Testis (tissue), 2 donors: ENCODE measurements at regions not wholly inside any gene's neighbourhood (a gene's known extent, or its start where the extent isn't known, plus 50 kb on each side); places are given as distances from the start of the nearest gene placed in this dataset.

Experiments
- DNase-seq: peaks from one replicate; pipeline ENCODE4 v3.0.0-alpha.2; 2019
- H3K27ac ChIP-seq, 2 donors: fragments of 200-600 bp; sonication (generic); one replicate each; pipeline ENCODE4 v1.5.1; 2019
- H3K27me3 ChIP-seq: fragments of 200-600 bp; sonication (generic); one replicate; pipeline ENCODE4 v1.5.1; 2019
- H3K36me3 ChIP-seq: fragments of 200-600 bp; sonication (generic); one replicate; pipeline ENCODE4 v1.5.1; 2017; ENCODE audit warnings: low read depth; ENCODE audit errors: missing control alignments
- H3K4me1 ChIP-seq: fragments of 200-600 bp; sonication (generic); one replicate; pipeline ENCODE4 v1.5.1; 2019
- H3K4me3 ChIP-seq, 2 donors: fragments of 200-600 bp; sonication (generic); one replicate each; pipeline ENCODE4 v1.5.1; 2017 to 2019
- H3K9me3 ChIP-seq: fragments of 200-600 bp; sonication (generic); one replicate; pipeline ENCODE4 v1.5.1; 2017
- POLR2A ChIP-seq: fragments of 450-650 bp; IDR thresholded peaks from one replicate; pipeline ENCODE4 v1.6.1; 2017; ENCODE audit warnings: antibody characterized with exemption, mild to moderate bottlenecking, moderate library complexity
- WGBS, 2 donors: methylation state at CpG; one replicate each; pipeline ENCODE4 v1.1.5; 2018; 5-methylcytosine and 5-hydroxymethylcytosine counted together
- intact Hi-C: fragments of 100-400 bp; cut with DNase I; formaldehyde crosslinking; loops from one replicate; pipeline ENCODE4 v1.15.1; 2023; ENCODE audit warnings: low total_unique reads
- TF ChIP-seq, protein P1 (sequence below), 3 experiments: fragments of 450-650 bp in 2 of 3; fragments of 200-600 bp in 1 of 3; sonication (generic) in 1 of 3; IDR thresholded peaks; one replicate each; pipeline ENCODE4 v1.5.1; 2016 to 2019; ENCODE audit warnings: antibody characterized with exemption in 3 of 3, mild to moderate bottlenecking in 2 of 3, moderate library complexity in 1 of 3

DNA sequence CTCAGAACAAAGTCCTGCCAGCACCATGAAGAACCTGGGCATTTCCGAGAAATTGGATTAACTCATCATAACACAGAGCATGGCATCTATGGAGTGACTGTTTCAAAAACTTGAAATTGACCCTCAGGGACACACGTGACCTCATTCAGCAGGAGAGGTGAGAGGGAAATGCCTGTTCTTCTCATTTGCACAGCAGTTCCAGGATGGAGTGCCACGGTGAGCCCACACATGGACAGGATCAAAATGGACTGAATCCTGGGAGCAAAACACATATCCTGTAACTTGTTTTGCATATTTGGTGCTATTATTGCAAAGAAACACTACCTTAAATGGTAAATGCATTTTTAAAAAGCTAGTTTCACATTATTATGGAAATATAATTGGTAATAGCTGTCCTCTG is 256.1 kb upstream of the IRX2 start:
- Histone ChIP-seq H3K27me3 (no peaks in the 10 kb centered on the region), H3K4me3 (no peak overlapping the region), H3K4me1 (no peaks in the 10 kb centered on the region), H3K9me3 (no peaks in the 10 kb centered on the region), H3K36me3 (no peaks in the 10 kb centered on the region), H3K27ac (no peak overlapping the region)
- no peak for TF ChIP-seq POLR2A
- TF ChIP-seq, protein P1, sequence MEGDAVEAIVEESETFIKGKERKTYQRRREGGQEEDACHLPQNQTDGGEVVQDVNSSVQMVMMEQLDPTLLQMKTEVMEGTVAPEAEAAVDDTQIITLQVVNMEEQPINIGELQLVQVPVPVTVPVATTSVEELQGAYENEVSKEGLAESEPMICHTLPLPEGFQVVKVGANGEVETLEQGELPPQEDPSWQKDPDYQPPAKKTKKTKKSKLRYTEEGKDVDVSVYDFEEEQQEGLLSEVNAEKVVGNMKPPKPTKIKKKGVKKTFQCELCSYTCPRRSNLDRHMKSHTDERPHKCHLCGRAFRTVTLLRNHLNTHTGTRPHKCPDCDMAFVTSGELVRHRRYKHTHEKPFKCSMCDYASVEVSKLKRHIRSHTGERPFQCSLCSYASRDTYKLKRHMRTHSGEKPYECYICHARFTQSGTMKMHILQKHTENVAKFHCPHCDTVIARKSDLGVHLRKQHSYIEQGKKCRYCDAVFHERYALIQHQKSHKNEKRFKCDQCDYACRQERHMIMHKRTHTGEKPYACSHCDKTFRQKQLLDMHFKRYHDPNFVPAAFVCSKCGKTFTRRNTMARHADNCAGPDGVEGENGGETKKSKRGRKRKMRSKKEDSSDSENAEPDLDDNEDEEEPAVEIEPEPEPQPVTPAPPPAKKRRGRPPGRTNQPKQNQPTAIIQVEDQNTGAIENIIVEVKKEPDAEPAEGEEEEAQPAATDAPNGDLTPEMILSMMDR (IDR thresholded peaks at IDR 0.05) = no peak
- DNase-seq = no peak
- intact Hi-C loops = no loop called here
- 51 to 57% methylated on average over 3 of the region's 3 CpGs for WGBS, 2 donors

DNA sequence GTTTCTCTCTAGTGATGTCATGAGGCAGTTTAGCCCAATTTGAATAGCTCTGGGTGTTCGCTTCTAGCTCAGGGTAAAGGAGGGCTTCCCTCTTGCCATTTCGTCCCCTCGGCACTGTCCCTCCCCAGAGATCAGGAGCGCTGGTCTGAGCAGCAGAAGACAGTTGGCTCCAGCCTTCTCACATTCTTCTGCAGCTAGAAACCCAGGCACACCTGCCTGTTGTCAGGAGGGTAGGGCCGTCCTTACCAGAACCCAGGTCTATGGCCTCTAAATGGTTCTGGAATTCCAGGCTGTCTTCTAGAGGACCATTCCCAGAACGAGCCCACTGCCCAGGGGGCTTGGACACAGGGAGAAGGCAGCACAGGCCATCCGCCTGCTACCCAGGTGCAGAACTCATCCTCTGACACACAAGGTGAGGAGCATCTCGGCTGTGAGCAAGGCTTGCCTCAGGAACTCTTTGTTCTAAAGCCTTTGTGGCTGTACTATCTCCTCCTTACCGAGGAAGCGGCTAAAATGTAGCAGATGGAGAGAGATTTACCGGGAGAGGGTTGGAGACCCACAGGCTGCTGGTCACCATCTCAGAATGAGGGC is 255.6 kb upstream of the IRX2 start:
- no peak for TF ChIP-seq POLR2A
- TF ChIP-seq, protein P1 (IDR thresholded peaks at IDR 0.05) = no peak
- WGBS, 2 donors = 82 to 84% methylated on average over 11 of the region's 11 CpGs
- H3K27ac ChIP-seq = no peak overlapping the region
- H3K4me3 ChIP-seq = no peak overlapping the region
- no peaks in the 10 kb centered on the region for H3K9me3 ChIP-seq
- no peaks in the 10 kb centered on the region for H3K27me3 ChIP-seq
- H3K36me3 ChIP-seq = no peaks in the 10 kb centered on the region
- intact Hi-C loops = no loop called here
- H3K4me1 ChIP-seq = no peaks in the 10 kb centered on the region
- DNase-seq = no peak

DNA sequence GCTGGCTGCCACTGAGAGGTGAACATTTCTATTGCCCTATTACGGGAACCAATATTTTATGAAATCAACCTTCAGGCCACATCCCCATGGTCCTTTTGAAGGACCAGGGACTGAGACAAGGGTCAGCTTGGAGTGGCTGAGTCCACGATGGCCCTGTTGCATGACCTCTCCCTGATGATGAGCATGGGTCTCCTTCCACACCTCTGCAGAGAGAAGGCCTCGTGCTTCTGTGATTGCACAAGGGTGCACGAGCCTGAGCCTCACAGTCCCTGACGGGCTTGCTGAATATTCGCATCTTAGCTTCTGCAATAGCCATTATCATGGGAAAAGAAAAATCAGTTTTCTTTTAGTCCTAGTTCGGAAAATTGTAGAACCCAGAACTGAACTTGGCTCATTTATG is 255.0 kb upstream of the IRX2 start:
- H3K27ac ChIP-seq = no peak overlapping the region
- no peaks in the 10 kb centered on the region for H3K36me3 ChIP-seq
- H3K27me3 ChIP-seq = no peaks in the 10 kb centered on the region
- H3K9me3 ChIP-seq = no peaks in the 10 kb centered on the region
- no peak for TF ChIP-seq POLR2A
- TF ChIP-seq, protein P1 (IDR thresholded peaks at IDR 0.05) = no peak
- intact Hi-C loops = no loop called here
- H3K4me1 ChIP-seq = no peaks in the 10 kb centered on the region
- no peak for DNase-seq
- no peak overlapping the region for H3K4me3 ChIP-seq
- 84 to 90% methylated on average over 6 to 7 of the region's 7 CpGs for WGBS, 2 donors

DNA sequence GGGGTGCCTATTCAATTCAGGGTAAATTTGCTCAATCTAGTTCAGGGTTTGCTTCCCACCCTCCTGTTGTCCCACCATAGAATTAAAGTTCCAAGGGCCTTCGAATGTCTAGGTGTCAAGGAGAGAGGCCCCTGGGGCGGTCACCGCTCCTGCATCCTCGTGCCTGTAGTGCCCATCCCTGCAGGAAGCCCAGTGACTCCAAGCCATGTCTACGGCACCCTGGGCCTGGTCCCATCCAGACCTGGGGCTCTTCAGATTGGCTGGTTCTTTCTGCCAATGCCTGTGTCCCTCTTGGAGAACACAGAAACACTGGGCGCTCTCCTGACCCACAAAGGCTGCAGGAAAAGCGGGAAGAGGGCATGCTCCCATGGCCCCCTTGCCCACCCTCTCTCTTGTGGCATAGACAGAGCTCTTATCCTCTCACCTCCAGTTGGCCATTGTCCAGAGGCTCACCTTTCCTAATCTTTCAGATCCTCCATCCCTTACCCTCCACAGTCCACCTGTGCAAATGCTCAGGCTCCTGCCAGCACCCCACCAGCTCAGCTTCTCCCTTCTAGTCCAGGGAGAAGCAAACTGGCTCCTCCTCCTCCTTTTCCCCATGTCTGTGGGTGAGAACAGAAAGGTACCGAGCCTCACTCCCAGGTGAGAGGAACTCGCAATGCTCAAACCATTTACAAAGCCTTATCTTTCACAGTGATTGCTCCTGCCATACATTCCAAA is 253.0 kb upstream of the IRX2 start:
- no peaks in the 10 kb centered on the region for H3K4me1 ChIP-seq
- intact Hi-C loops = no loop called here
- no peaks in the 10 kb centered on the region for H3K36me3 ChIP-seq
- no peak for TF ChIP-seq POLR2A
- TF ChIP-seq, protein P1 (IDR thresholded peaks at IDR 0.05) = no peak
- H3K9me3 ChIP-seq = no peaks in the 10 kb centered on the region
- DNase-seq = no peak
- no peak overlapping the region for H3K4me3 ChIP-seq
- H3K27ac ChIP-seq = no peak overlapping the region
- no peaks in the 10 kb centered on the region for H3K27me3 ChIP-seq
- 79 to 86% methylated on average over 4 to 9 of the region's 9 CpGs for WGBS, 2 donors

DNA sequence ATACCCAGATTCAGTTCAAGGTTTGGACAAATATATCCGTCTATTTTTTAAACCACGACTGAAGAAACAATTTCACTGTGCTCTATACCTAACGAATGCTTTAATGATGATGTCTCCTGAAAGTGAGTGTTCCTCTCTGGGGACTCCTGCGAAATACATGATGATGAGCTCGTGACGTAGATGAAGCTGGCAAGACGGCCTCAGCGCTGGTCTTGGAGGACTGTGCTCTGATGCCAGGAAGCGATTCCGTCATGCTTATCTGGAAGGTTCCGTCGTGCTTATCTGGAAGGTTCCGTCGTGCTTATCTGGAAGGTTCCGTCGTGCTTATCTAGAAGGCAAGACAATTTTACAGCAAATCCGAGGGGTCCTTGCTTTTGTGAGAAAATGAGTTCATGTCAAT is 250.8 kb upstream of the IRX2 start:
- DNase-seq = no peak
- 70 to 78% methylated on average over 17 of the region's 17 CpGs for WGBS, 2 donors
- no peaks in the 10 kb centered on the region for H3K4me1 ChIP-seq
- H3K9me3 ChIP-seq = no peaks in the 10 kb centered on the region
- no peaks in the 10 kb centered on the region for H3K27me3 ChIP-seq
- no peak overlapping the region for H3K4me3 ChIP-seq
- H3K36me3 ChIP-seq = no peaks in the 10 kb centered on the region
- intact Hi-C loops = no loop called here
- TF ChIP-seq, protein P1 (IDR thresholded peaks at IDR 0.05) = no peak
- no peak for TF ChIP-seq POLR2A
- no peak overlapping the region for H3K27ac ChIP-seq
